ENCODE measurements at regions not wholly inside any gene's neighbourhood (a gene's known extent, or its start where the extent isn't known, plus 50 kb on each side); places are given as distances from the start of the nearest gene placed in this dataset.

- no peaks in the 10 kb centered on the region for H3K27me3 Mint-ChIP-seq
- H3K4me3 Mint-ChIP-seq: no peak overlapping the region
- no peak for ATAC-seq (ENCODE audit: low read depth)
- POLR2A ChIA-PET: no interaction called here
- peaks cover 0 to 4% (median 2%) of the 10 kb centered on the region in 3 donors for H3K9me3 ChIP-seq (ENCODE audit: control extremely low read depth in 1 of 3, control insufficient read depth in 2 of 3, insufficient read depth in 1 of 3, low read length in 2 of 3)
- no peak overlapping the region for H3K4me2 ChIP-seq (replicated peaks; ENCODE audit: low read depth, low read length, poor library complexity, severe bottlenecking)
- H3K9ac ChIP-seq (ENCODE audit: low read length): no peak overlapping the region
- no peak overlapping the region for H3K27ac Mint-ChIP-seq
- no peak for DNase-seq
- CTCF ChIA-PET: no interaction called here
- no peak overlapping the region for H2AFZ ChIP-seq (ENCODE audit: insufficient read depth, low read depth, low read length, poor library complexity, severe bottlenecking)
- no peak overlapping the region for H3K4me3 ChIP-seq (ENCODE audit: control extremely low read depth in 1 of 5, extremely low read depth in 1 of 5, insufficient read depth in 1 of 5, low read depth in 2 of 5, low read length in 4 of 5)
- H3K79me2 ChIP-seq (ENCODE audit: control insufficient read depth, insufficient read depth, low read length): no peaks in the 10 kb centered on the region
- intact Hi-C loops (cut with micrococcal nuclease): no loop called here
- H3K4me1 ChIP-seq (ENCODE audit: control insufficient read depth in 2 of 2, insufficient read depth in 2 of 2, low read length in 2 of 2): no peaks in the 10 kb centered on the region
- peaks cover 11% of the 10 kb centered on the region for H3K9me3 Mint-ChIP-seq (ENCODE audit: insufficient read depth)
- no peak for TF ChIP-seq EZH2 (IDR thresholded peaks at IDR 0.05; ENCODE audit: borderline replicate concordance, insufficient read depth, low read depth, low read length, poor library complexity, severe bottlenecking)
- TF ChIP-seq CTCF (IDR thresholded peaks at IDR 0.05): no peak
- H3K4me1 Mint-ChIP-seq: no peaks in the 10 kb centered on the region
- H3K27me3 ChIP-seq (replicated peaks in 1 of 4; ENCODE audit: control extremely low read depth in 1 of 4, control insufficient read depth in 3 of 4, insufficient read depth in 4 of 4, low read length in 3 of 4): no peaks in the 10 kb centered on the region
- no peaks in the 10 kb centered on the region for H4K20me1 ChIP-seq (ENCODE audit: control insufficient read depth, insufficient read depth, low read length, poor library complexity, severe bottlenecking)
- no peaks in the 10 kb centered on the region for H3K36me3 ChIP-seq (replicated peaks in 1 of 2; ENCODE audit: control extremely low read depth in 1 of 2, control insufficient read depth in 1 of 2, extremely low read depth in 1 of 2, insufficient read depth in 2 of 2, low read length in 1 of 2)
- WGBS (ENCODE audit: insufficient coverage): 80% methylated on average over 1 of the region's 4 CpGs
- H3K27ac ChIP-seq (ENCODE audit: low read length in 2 of 2): no peak overlapping the region
Observed at GRCh38 chr9:86670536-86670935, 276.8 kb downstream of the GAS1 start.

GRCh38 chr9:86670076-86670475 is 277.2 kb downstream of the GAS1 start:
- Mint-ChIP-seq H3K4me3 (no peak overlapping the region), H3K27ac (no peak overlapping the region), H3K9me3 (ENCODE audit: insufficient read depth) (peaks cover 11% of the 10 kb centered on the region), H3K4me1 (no peaks in the 10 kb centered on the region), H3K27me3 (no peaks in the 10 kb centered on the region)
- peaks cover 0 to 4% (median 2%) of the 10 kb centered on the region in 3 donors for H3K9me3 ChIP-seq (ENCODE audit: control extremely low read depth in 1 of 3, control insufficient read depth in 2 of 3, insufficient read depth in 1 of 3, low read length in 2 of 3)
- no peak overlapping the region for H3K27ac ChIP-seq (ENCODE audit: low read length in 2 of 2)
- no peak for DNase-seq
- no peaks in the 10 kb centered on the region for H3K4me1 ChIP-seq (ENCODE audit: control insufficient read depth in 2 of 2, insufficient read depth in 2 of 2, low read length in 2 of 2)
- H4K20me1 ChIP-seq (ENCODE audit: control insufficient read depth, insufficient read depth, low read length, poor library complexity, severe bottlenecking): no peaks in the 10 kb centered on the region
- POLR2A ChIA-PET: no interaction called here
- H3K4me2 ChIP-seq (replicated peaks; ENCODE audit: low read depth, low read length, poor library complexity, severe bottlenecking): no peak overlapping the region
- H3K9ac ChIP-seq (ENCODE audit: low read length): no peak overlapping the region
- WGBS (ENCODE audit: insufficient coverage): no CpG with 5 or more reads among the region's 3 CpGs
- ATAC-seq (ENCODE audit: low read depth): no peak
- CTCF ChIA-PET: no interaction called here
- H3K4me3 ChIP-seq (ENCODE audit: control extremely low read depth in 1 of 5, extremely low read depth in 1 of 5, insufficient read depth in 1 of 5, low read depth in 2 of 5, low read length in 4 of 5): no peak overlapping the region
- no peaks in the 10 kb centered on the region for H3K79me2 ChIP-seq (ENCODE audit: control insufficient read depth, insufficient read depth, low read length)
- no peak overlapping the region for H2AFZ ChIP-seq (ENCODE audit: insufficient read depth, low read depth, low read length, poor library complexity, severe bottlenecking)
- no peak for TF ChIP-seq EZH2 (IDR thresholded peaks at IDR 0.05; ENCODE audit: borderline replicate concordance, insufficient read depth, low read depth, low read length, poor library complexity, severe bottlenecking)
- TF ChIP-seq CTCF (IDR thresholded peaks at IDR 0.05): no peak
- no peaks in the 10 kb centered on the region for H3K27me3 ChIP-seq (replicated peaks in 1 of 4; ENCODE audit: control extremely low read depth in 1 of 4, control insufficient read depth in 3 of 4, insufficient read depth in 4 of 4, low read length in 3 of 4)
- intact Hi-C loops (cut with micrococcal nuclease): no loop called here
- H3K36me3 ChIP-seq (replicated peaks in 1 of 2; ENCODE audit: control extremely low read depth in 1 of 2, control insufficient read depth in 1 of 2, extremely low read depth in 1 of 2, insufficient read depth in 2 of 2, low read length in 1 of 2): no peaks in the 10 kb centered on the region
